ENCODE measurements at regions not wholly inside any gene's neighbourhood (a gene's known extent, or its start where the extent isn't known, plus 50 kb on each side); places are given as distances from the start of the nearest gene placed in this dataset.

- no peaks in the 10 kb centered on the region for H3F3A ChIP-seq (ENCODE audit: insufficient read depth, low read depth)
- no peak for TF ChIP-seq EZH2 (IDR thresholded peaks at IDR 0.05; ENCODE audit: low read depth)
- TF ChIP-seq CTCF (conservative IDR thresholded peaks at IDR 0.05) = no peak
- no peaks in the 10 kb centered on the region for H3K79me2 ChIP-seq (ENCODE audit: low read depth)
- POLR2A ChIA-PET (ENCODE audit: unreplicated experiment) = no interaction called here
- no peak overlapping the region for H3K27ac ChIP-seq
- no peaks in the 10 kb centered on the region for H3K9me3 ChIP-seq (ENCODE audit: insufficient read depth, low read depth)
- no peak overlapping the region for H3K4me3 ChIP-seq
- no peak overlapping the region for H3K4me2 ChIP-seq
- no peaks in the 10 kb centered on the region for H3K36me3 ChIP-seq (ENCODE audit: low read depth)
- H3K9me2 ChIP-seq (ENCODE audit: insufficient read depth) = no peaks in the 10 kb centered on the region
- no peaks in the 10 kb centered on the region for H4K20me1 ChIP-seq (ENCODE audit: insufficient read depth)
- H3K27me3 ChIP-seq (ENCODE audit: insufficient read depth, low read depth) = peaks cover 2% of the 10 kb centered on the region; the same call in 1 of the 2 replicates
- no peak overlapping the region for H2AFZ ChIP-seq
- CTCF ChIA-PET = no interaction called here
- intact Hi-C loops (cut with micrococcal nuclease; ENCODE audit: unreplicated experiment) = no loop called here
- no peak for DNase-seq
- BruUV-seq (replicated peaks) = no TSS peak
- H3K4me1 ChIP-seq (replicated peaks; ENCODE audit: insufficient read depth) = no peaks in the 10 kb centered on the region
These were observed 657.3 kb upstream of the COBL start for GRCh38 chr7:51973939-51974338.

- Histone ChIP-seq H3K9me2 (ENCODE audit: insufficient read depth) (no peaks in the 10 kb centered on the region), H3K9me3 (ENCODE audit: insufficient read depth, low read depth) (no peaks in the 10 kb centered on the region), H3K79me2 (ENCODE audit: low read depth) (no peaks in the 10 kb centered on the region), H2AFZ (no peak overlapping the region), H3K27ac (no peak overlapping the region), H3K4me3 (no peak overlapping the region), H4K20me1 (ENCODE audit: insufficient read depth) (no peaks in the 10 kb centered on the region), H3F3A (ENCODE audit: insufficient read depth, low read depth) (no peaks in the 10 kb centered on the region), H3K27me3 (ENCODE audit: insufficient read depth, low read depth) (no peaks in the 10 kb centered on the region), H3K36me3 (ENCODE audit: low read depth) (no peaks in the 10 kb centered on the region), H3K4me2 (no peak overlapping the region), H3K4me1 (replicated peaks; ENCODE audit: insufficient read depth) (no peaks in the 10 kb centered on the region)
- no peak for TF ChIP-seq CTCF (conservative IDR thresholded peaks at IDR 0.05)
- TF ChIP-seq EZH2 (IDR thresholded peaks at IDR 0.05; ENCODE audit: low read depth) = no peak
- DNase-seq = no peak
- POLR2A ChIA-PET (ENCODE audit: unreplicated experiment) = no interaction called here
- CTCF ChIA-PET = no interaction called here
- intact Hi-C loops (cut with micrococcal nuclease; ENCODE audit: unreplicated experiment) = no loop called here
- no TSS peak for BruUV-seq (replicated peaks)
These were observed 656.5 kb upstream of the COBL start for GRCh38 chr7:51973071-51973470.

- Histone ChIP-seq H3K9me3 (ENCODE audit: insufficient read depth, low read depth) (no peaks in the 10 kb centered on the region), H4K20me1 (ENCODE audit: insufficient read depth) (no peaks in the 10 kb centered on the region), H3K27me3 (ENCODE audit: insufficient read depth, low read depth) (0 out of 2 replicates have a peak, but pooled peaks cover 2% of the 10 kb centered on the region), H3K79me2 (ENCODE audit: low read depth) (no peaks in the 10 kb centered on the region), H2AFZ (no peak overlapping the region), H3K4me2 (no peak overlapping the region), H3F3A (ENCODE audit: insufficient read depth, low read depth) (no peaks in the 10 kb centered on the region), H3K9me2 (ENCODE audit: insufficient read depth) (no peaks in the 10 kb centered on the region), H3K4me3 (no peak overlapping the region), H3K4me1 (replicated peaks; ENCODE audit: insufficient read depth) (no peaks in the 10 kb centered on the region), H3K36me3 (ENCODE audit: low read depth) (no peaks in the 10 kb centered on the region), H3K27ac (no peak overlapping the region)
- intact Hi-C loops (cut with micrococcal nuclease; ENCODE audit: unreplicated experiment) = no loop called here
- no peak for TF ChIP-seq EZH2 (IDR thresholded peaks at IDR 0.05; ENCODE audit: low read depth)
- no peak for TF ChIP-seq CTCF (conservative IDR thresholded peaks at IDR 0.05)
- CTCF ChIA-PET = no interaction called here
- DNase-seq = no peak
- no TSS peak for BruUV-seq (replicated peaks)
- POLR2A ChIA-PET (ENCODE audit: unreplicated experiment) = no interaction called here
These were observed 654.5 kb upstream of the COBL start for GRCh38 chr7:51970961-51971665.
